Esophagus muscularis mucosa (tissue), 4 donors: ENCODE measurements at regions not wholly inside any gene's neighbourhood (a gene's known extent, or its start where the extent isn't known, plus 50 kb on each side); places are given as distances from the start of the nearest gene placed in this dataset.
A peak's percentile ranks its signal among the peaks of the same experiment; 100 is the strongest.

Source experiments
- DNase-seq: peaks from one replicate; pipeline ENCODE4 v3.0.0-alpha.2; 2017; ENCODE audit errors: extremely low spot score
- H3K27ac ChIP-seq, 4 donors: fragments of 200-600 bp; sonication (generic); replicated peaks in 1 of 4; 1 replicate in 3 of 4; 2 replicates in 1 of 4; pipeline ENCODE4 v1.5.1; 2016 to 2019; ENCODE audit warnings: mild to moderate bottlenecking in 1 of 4
- H3K27me3 ChIP-seq, 4 donors: fragments of 200-600 bp; sonication (generic); one replicate each; pipeline versions ENCODE4 v1.5.1 to v1.6.0; 2016 to 2019
- H3K36me3 ChIP-seq, 4 donors: fragments of 200-600 bp; sonication (generic); one replicate each; pipeline ENCODE4 v1.5.1; 2016 to 2019
- H3K4me1 ChIP-seq, 4 donors: fragments of 200-600 bp; sonication (generic); one replicate each; pipeline ENCODE4 v1.5.1; 2016 to 2019
- H3K4me3 ChIP-seq, 4 donors: fragments of 200-600 bp; sonication (generic); 1 replicate in 2 of 4; 2 replicates in 2 of 4; pipeline ENCODE4 v1.5.1; 2016 to 2019; ENCODE audit warnings: mild to moderate bottlenecking in 4 of 4, moderate library complexity in 1 of 4
- H3K9me3 ChIP-seq, 4 donors: fragments of 200-600 bp; sonication (generic); 1 replicate in 3 of 4; 2 replicates in 1 of 4; pipeline ENCODE4 v1.5.1; 2016 to 2019
- EP300 ChIP-seq: sonication (generic); formaldehyde crosslinking; IDR thresholded peaks from one replicate; pipeline ENCODE4 v1.6.1; 2017; ENCODE audit warnings: antibody characterized with exemption
- POLR2A ChIP-seq: fragments of 450-650 bp; IDR thresholded peaks from one replicate; pipeline ENCODE4 v1.6.1; 2017; ENCODE audit warnings: antibody characterized with exemption, moderate library complexity, mild to moderate bottlenecking, low read depth
- POLR2AphosphoS5 ChIP-seq, 2 donors: sonication (generic); formaldehyde crosslinking; IDR thresholded peaks; one replicate each; pipeline ENCODE4 v1.6.1; 2017; ENCODE audit warnings: antibody characterized with exemption in 2 of 2
- WGBS: methylation state at CpG from one replicate; pipeline ENCODE4 v1.1.5; 2018; 5-methylcytosine and 5-hydroxymethylcytosine counted together
- intact Hi-C: fragments of 100-400 bp; cut with DNase I; formaldehyde crosslinking; loops from one replicate; pipeline ENCODE4 v1.15.1; 2023
- TF ChIP-seq, protein P1 (sequence below), 3 experiments: fragments of 200-600 bp in 2 of 3; fragments of 450-650 bp in 1 of 3; sonication (generic) in 2 of 3; IDR thresholded peaks; one replicate each; pipeline ENCODE4 v1.5.1; 2017 to 2019; ENCODE audit warnings: antibody characterized with exemption in 3 of 3, mild to moderate bottlenecking in 2 of 3, moderate library complexity in 1 of 3

- no peaks in the 10 kb centered on the region for H3K27me3 ChIP-seq
- H3K36me3 ChIP-seq = no peaks in the 10 kb centered on the region
- DNase-seq = peak; percentile 47
- 85% methylated on average over 3 of the region's 3 CpGs for WGBS
- intact Hi-C loops = no loop called here
- no peaks in the 10 kb centered on the region for H3K4me1 ChIP-seq
- no peak overlapping the region for H3K27ac ChIP-seq
- TF ChIP-seq POLR2A = no peak
- no peak for TF ChIP-seq POLR2AphosphoS5 (IDR thresholded peaks at IDR 0.05)
- no peak for TF ChIP-seq EP300
- TF ChIP-seq, protein P1, sequence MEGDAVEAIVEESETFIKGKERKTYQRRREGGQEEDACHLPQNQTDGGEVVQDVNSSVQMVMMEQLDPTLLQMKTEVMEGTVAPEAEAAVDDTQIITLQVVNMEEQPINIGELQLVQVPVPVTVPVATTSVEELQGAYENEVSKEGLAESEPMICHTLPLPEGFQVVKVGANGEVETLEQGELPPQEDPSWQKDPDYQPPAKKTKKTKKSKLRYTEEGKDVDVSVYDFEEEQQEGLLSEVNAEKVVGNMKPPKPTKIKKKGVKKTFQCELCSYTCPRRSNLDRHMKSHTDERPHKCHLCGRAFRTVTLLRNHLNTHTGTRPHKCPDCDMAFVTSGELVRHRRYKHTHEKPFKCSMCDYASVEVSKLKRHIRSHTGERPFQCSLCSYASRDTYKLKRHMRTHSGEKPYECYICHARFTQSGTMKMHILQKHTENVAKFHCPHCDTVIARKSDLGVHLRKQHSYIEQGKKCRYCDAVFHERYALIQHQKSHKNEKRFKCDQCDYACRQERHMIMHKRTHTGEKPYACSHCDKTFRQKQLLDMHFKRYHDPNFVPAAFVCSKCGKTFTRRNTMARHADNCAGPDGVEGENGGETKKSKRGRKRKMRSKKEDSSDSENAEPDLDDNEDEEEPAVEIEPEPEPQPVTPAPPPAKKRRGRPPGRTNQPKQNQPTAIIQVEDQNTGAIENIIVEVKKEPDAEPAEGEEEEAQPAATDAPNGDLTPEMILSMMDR (IDR thresholded peaks at IDR 0.05) = no peak
- H3K9me3 ChIP-seq = no peaks in the 10 kb centered on the region
- no peak overlapping the region for H3K4me3 ChIP-seq
These were observed 147.8 kb upstream of the EEPD1 start for GRCh38 chr7:36005293-36005692.

DNA sequence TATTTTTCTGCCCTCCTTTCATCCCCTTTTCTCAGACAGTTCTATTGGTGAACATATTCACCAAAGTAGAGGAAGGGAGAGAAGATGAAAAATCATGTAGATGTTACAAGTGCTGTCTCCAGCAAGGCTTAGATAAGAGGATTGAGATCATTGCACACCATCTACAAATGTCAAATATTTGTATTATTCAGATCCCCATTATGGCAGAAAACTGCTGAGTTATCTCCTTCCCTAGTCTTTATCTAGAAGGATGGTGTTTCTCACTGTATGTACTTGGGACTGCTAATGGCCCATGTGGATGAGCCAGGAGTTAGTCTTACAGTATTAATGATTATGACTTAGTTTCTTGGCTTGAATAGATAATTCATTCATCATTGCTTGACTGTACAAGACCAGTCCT, 147.2 kb upstream of the EEPD1 start:
- H3K4me3 ChIP-seq = no peak overlapping the region
- H3K27ac ChIP-seq = no peak overlapping the region
- TF ChIP-seq POLR2AphosphoS5 (IDR thresholded peaks at IDR 0.05) (no peak), POLR2A (no peak), EP300 (no peak)
- TF ChIP-seq, protein P1 (IDR thresholded peaks at IDR 0.05) = no peak
- peaks cover 0 to 4% (median under 1%) of the 10 kb centered on the region in 4 donors for H3K4me1 ChIP-seq
- no peaks in the 10 kb centered on the region for H3K36me3 ChIP-seq
- intact Hi-C loops = no loop called here
- H3K27me3 ChIP-seq = no peaks in the 10 kb centered on the region
- no peaks in the 10 kb centered on the region for H3K9me3 ChIP-seq
- peak; percentile 47 for DNase-seq

DNA sequence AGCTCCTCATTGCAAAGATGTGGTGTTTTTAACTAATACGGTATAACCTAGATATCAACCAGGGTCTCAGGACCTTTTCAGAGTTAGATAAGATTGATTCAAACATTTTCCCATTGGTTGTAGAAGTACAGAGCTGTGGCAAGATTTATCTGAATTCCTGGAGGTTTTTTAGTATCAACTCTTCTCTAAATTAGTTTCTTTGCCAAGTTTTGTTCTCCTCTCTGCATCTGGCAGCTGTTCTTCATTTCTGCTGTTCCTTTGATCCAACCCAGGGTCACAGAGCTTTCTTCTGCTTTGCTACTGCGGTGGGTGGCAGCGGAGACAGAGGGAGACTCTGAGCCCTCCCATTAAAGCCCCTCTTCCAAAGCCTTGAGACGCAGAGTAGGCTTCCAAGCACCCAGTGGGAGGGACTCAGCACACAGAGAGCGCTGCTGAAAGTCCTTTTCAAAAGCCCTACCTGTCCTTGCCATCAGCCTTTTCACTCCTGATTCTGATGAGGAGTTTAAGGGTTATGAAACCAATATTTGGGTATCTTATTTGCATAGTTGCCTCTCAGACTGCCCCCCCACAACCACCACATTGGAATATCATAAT, 146.3 kb upstream of the EEPD1 start:
- peak; percentile 77 for DNase-seq
- Histone ChIP-seq H3K27ac (no peak overlapping the region), H3K4me1 (peaks cover 0 to 8% (median 3%) of the 10 kb centered on the region in 4 donors), H3K36me3 (no peaks in the 10 kb centered on the region), H3K4me3 (no peak overlapping the region), H3K27me3 (no peaks in the 10 kb centered on the region), H3K9me3 (no peaks in the 10 kb centered on the region)
- TF ChIP-seq POLR2A = no peak
- TF ChIP-seq, protein P1 (IDR thresholded peaks at IDR 0.05) = no peak
- no peak for TF ChIP-seq EP300
- no peak for TF ChIP-seq POLR2AphosphoS5 (IDR thresholded peaks at IDR 0.05)
- intact Hi-C loops = no loop called here
- WGBS = 94% methylated on average over 5 of the region's 5 CpGs

DNA sequence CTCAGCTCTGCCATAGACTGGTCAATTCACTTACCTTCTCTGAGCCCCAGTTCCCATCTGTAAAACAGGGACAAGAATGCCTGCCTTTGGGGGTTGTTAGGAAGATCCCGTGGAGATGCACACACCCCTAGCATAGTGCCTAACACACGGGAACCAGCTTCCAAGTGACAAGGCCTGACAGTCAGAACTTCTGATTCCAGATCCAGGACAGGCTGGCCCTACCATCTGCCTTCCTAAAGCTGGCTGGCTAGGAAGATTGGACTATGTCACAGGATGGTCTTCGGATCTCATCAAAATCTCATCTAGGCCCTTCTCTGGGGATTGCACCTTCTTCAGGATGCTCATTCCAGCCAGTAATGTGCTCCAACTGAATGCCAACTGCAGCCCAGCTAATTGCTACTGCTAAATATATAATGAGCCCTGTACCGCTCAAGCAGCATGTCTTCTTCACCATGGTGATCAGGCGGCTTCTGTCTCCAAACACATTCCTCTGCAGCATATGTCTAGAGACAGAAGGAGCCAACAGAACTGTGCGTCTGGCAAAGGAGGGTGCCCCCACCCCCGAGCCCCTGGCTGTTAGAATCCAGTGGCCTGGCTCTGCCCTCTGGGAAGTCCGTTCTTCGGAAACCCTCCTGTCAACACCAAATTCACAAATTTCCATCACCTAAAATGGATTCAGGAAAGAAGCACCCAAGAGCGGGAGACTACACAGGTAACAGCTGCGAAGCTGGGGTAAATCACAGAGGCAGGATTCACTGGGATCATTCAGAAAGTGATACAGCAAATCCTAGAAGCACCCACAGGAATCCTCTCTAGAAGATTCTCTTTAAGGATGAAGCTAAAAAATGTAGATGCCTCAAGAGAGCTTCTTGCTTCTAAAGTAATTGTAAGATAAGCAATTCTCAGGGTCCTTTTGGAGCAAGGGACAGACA, 142.1 kb upstream of the EEPD1 start:
- no peaks in the 10 kb centered on the region for H3K27me3 ChIP-seq
- no peak overlapping the region for H3K4me3 ChIP-seq
- no peak for DNase-seq
- H3K9me3 ChIP-seq = no peaks in the 10 kb centered on the region
- WGBS = 89% methylated on average over 5 of the region's 11 CpGs
- TF ChIP-seq POLR2A (no peak), EP300 (no peak), POLR2AphosphoS5 (IDR thresholded peaks at IDR 0.05) (no peak)
- TF ChIP-seq, protein P1 (IDR thresholded peaks at IDR 0.05) = no peak
- H3K4me1 ChIP-seq = peaks cover 0 to 8% (median 3%) of the 10 kb centered on the region in 4 donors
- no peak overlapping the region for H3K27ac ChIP-seq
- H3K36me3 ChIP-seq = no peaks in the 10 kb centered on the region
- intact Hi-C loops = no loop called here
